Amygdala (tissue), 56 donors: ENCODE measurements at regions not wholly inside any gene's neighbourhood (a gene's known extent, or its start where the extent isn't known, plus 50 kb on each side); places are given as distances from the start of the nearest gene placed in this dataset.

ENCODE experiments used
- DNase-seq, 56 donors: peaks; one replicate each; lab custom pipeline; 2025; lab: John Stamatoyannopoulos, UW

- DNase-seq = no peak
These were observed 71.0 kb downstream of the SEM1 start for GRCh38 chr7:96638669-96639068.

DNA sequence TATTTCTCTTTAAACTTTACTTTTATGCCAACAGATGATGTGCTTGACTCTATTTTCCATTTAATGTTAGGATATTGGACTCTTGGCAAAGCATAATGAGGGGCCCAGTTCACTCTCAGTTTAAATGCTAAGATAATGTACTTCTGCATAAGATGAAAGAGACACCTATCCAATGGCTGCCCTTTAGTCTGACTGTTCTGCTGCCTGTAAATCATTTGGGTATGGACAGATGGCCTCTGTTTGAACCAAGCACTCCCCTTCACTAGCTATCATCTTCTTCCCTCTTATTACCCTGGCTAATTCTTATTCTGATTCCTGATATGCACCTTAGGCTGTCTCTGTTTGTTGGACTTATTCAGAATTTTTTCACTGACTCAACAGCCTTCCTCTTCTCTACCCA is 72.1 kb downstream of the SEM1 start:
- no peak for DNase-seq

- no peak for DNase-seq
These were observed 72.7 kb downstream of the SEM1 start for GRCh38 chr7:96636979-96637378.

DNA sequence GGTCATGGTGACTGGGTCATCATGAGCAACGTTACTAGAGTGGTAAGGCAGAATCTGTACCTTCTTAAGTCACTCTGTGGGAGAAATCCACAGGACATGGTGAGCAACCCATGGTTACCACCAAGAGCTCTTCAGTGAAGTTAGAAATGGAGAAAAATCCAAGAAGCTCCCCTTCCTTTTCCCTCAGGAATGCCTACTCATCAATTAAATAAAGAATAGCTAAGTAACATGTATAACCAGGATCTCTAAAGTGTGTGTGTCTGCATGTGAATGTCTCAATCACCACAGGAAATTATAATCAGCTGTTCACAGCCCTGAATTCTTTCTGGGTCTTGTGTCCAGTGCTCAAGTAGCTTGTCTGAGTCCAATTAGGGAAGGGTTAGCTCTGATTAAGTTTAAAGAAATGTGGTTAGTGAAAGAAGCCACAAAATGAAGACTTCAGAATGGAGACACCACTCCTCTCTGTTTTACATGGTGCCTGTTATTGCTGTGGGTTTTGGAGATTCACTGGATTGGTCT is 73.2 kb downstream of the SEM1 start:
- DNase-seq = no peak

GRCh38 chr7:96629884-96630283 is 79.8 kb downstream of the SEM1 start:
- no peak for DNase-seq

GRCh38 chr7:96624954-96625353 is 84.7 kb downstream of the SEM1 start:
- no peak for DNase-seq

GRCh38 chr7:96621932-96622331 is 87.7 kb downstream of the SEM1 start:
- DNase-seq = no peak

DNA sequence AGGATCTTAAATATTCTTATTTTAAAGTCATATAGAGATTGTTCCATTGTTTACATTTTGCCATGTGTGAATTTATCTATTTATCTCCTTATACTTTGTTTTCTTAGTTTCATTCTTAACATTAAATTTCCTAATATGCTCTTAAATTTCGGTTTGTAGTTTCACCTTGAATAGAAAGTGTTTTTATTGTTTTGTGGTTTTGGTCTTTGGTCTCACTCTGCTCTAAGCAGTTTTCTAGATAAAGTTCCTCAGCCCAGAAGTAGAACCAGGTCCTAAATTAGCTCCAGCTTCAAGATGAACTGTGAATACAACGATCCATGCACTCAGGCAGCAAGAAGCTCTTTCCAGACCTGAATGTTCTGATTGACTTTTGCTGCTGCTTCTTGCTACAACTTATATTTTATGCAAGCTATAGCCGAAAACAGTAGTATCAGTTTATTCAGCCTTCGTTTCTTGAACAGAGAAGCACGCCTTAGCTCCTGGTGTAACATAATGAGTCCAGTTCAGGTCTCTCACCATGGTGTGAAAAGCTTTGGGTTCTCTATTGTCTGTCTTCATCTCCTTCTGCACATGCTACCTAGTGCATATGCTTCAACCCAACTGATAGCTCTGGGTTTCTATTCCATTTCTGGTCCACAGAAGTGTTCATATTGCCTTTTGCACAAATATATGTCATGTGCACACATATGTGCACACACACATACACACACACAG is 95.3 kb downstream of the SEM1 start:
- DNase-seq = no peak

DNA sequence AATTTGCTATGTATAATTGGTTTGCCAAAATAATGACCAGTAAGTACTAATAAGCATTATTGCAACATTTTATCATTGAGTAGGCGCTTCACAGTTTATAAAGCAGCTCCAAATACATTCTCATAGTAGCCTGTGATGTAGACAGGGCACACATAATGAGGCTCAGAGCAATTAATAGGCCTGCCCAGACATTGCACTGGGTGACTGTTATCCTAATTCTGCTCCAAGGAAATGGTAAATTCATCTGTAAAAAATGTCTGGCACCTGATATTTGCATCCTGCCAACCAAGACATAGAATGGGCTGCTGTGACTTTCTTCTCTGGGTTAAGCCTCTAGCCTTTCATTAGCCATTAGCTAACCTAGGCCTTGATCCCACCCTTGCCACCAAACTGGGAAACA is 97.6 kb downstream of the SEM1 start:
- DNase-seq = no peak

GRCh38 chr7:96605045-96605716 is 104.5 kb downstream of the SEM1 start:
- DNase-seq = no peak

- DNase-seq = no peak
These were observed 110.2 kb downstream of the SEM1 start for GRCh38 chr7:96599288-96599936.

DNA sequence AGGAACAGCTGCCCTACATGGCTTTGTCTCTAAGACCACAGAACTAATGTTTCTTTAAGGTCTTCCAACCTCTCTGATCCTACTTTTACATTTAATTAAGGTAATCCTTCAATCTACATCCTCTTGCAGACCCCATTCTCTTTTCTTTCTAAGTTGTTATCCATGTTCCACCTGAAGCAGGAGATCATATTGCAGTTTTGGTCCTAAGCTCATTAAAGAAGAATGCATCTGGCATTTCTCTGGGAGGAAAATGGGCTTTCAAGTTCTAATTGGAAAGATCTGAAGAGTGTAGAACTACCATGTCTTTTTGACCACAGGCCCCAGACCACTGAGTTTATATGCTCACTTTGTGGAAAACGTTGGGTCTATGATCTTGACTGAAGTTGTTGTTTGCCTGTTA is 111.2 kb downstream of the SEM1 start:
- DNase-seq = no peak

DNA sequence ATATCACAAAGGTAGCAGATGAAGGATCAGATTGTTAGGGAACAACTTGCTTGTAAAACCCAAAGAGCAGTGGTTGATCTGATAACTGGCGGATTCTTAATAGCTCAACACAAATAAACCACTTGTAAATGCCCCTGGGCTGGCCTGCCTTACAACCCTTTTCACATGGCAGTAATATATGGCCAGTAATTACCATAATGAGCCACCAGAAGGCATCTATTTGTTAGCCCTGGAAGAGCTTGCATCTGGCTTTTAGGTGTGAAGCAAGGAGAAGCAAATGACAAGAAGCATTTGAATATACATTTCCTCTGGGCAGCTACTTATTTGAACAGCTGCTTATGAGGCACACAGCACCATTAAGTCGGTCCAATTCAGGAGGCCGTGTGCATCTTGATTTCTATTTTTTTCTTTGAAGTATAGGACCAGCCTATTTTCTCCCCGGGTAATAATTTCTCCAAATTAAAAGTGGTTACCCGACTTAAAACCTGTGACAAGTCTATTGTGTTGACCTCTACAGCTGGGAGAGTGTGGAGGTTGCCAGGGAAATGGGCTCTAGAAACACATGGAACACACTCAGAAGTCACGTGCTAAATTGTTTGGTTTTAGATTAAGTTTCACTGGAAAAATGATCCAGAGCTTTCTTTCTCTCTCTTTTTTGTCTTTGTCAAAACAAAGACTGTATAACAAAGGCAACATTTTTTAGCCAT is 113.4 kb downstream of the SEM1 start:
- DNase-seq = no peak

- no peak for DNase-seq
These were observed 117.6 kb downstream of the SEM1 start for GRCh38 chr7:96591900-96592676.

DNA sequence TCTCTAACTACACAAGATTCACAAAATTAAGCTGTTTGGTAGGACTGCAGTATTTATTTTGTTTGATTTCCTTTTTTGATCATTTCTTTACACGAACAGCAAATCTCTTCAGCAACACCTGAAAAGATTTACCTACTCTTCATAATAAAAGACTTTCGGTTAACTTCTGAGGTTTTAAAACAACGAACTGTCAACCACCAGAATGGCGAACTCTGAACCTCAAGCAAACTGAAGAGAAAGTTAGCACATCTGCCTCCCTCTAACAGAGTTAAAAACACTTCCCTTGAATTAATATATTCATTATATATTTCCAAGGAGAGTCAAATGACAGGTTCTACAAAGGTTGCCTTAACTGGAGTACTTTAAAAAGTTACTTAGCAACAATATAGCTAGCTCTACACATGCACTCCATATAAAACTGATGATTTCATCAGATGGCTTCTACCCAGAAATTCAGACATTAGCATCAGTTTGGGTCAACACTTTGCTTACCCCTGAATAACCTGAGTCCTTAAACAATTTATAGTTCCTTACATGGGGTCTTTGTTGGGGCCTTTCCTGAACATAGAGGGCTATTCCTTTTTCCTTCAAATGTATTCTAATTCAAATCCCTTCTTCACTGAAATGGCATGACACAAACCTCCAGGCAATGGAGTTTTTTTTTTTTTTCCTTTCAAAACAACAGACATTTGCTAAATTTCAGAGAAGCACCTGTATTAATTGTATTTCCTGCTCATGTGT is 118.3 kb downstream of the SEM1 start:
- no peak for DNase-seq

GRCh38 chr7:96589038-96589437 is 120.6 kb downstream of the SEM1 start:
- no peak for DNase-seq

- no peak for DNase-seq
These were observed 130.5 kb downstream of the SEM1 start for GRCh38 chr7:96579119-96579518.

DNA sequence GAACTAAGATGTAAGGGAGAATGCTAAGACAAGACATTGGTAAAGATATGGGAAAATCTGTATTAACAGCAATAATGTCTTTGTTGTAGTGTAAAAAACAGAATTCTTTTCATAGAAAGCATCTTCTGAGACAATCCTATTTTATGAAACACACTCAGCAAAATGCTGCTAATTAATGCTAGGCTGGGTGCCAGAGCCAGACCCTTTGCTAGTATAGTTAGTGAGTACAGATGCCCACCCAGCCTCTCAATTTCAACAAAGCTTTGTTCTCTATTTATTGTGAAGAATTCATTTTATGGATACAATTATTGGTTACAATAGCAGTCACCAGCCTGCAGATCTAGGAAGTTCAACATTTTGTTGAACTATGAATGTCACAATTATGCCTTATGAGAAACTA is 131.0 kb downstream of the SEM1 start:
- no peak for DNase-seq

GRCh38 chr7:96563409-96563808 is 146.2 kb downstream of the SEM1 start:
- DNase-seq = no peak

DNA sequence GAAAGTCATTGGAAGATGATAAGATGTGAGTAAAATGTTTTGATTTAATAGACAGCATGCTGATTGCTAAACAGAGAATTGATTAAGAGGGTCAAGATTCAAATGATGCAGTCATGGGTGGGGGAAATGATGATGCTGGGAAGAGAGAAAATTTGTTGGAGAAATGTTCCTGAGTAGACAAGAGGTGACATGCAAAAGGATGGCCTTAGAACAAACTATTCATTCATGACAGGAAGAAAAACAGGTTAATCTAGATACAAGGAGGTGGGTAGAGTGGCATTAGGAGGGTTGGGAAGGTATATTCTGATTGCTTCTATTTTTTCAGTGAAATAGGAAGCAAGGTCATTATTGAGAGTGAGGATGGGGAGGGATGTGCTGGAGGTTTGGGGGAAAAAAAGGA is 146.7 kb downstream of the SEM1 start:
- DNase-seq = no peak
